PFSK-1 (cell line): ENCODE measurements at regions not wholly inside any gene's neighbourhood (a gene's known extent, or its start where the extent isn't known, plus 50 kb on each side); places are given as distances from the start of the nearest gene placed in this dataset.

Experiments
- FOXP2 ChIP-seq: optimal IDR thresholded peaks from 2 replicates; pipeline ENCODE3; 2011; ENCODE audit warnings: borderline replicate concordance, control low read depth, inconsistent platforms; ENCODE audit not compliant: insufficient read depth; ENCODE audit errors: extremely low read length, extremely low read depth
- POLR2AphosphoS5 ChIP-seq: IDR thresholded peaks from 2 replicates; pipeline ENCODE4 v1.6.1; 2012; ENCODE audit warnings: low read depth, mild to moderate bottlenecking, control low read depth, low read length, moderate library complexity
- REST ChIP-seq, 2 experiments: IDR thresholded peaks; 2 replicates each; pipeline versions ENCODE4 v1.6.1 to v1.8.0; 2011 to 2012; ENCODE audit warnings: low read depth in 2 of 2, low read length in 2 of 2, control low read depth in 1 of 2, inconsistent platforms in 1 of 2, mild to moderate bottlenecking in 1 of 2, moderate library complexity in 1 of 2; ENCODE audit not compliant: insufficient read depth in 1 of 2
- SIN3A ChIP-seq: IDR thresholded peaks from 2 replicates; pipeline ENCODE4 v1.6.1; 2012; ENCODE audit warnings: mild to moderate bottlenecking, low read length, moderate library complexity, borderline replicate concordance; ENCODE audit not compliant: insufficient read depth
- TAF1 ChIP-seq: IDR thresholded peaks from 2 replicates; pipeline ENCODE4 v1.6.1; 2012; ENCODE audit warnings: low read length, control low read depth, borderline replicate concordance; ENCODE audit not compliant: insufficient read depth

GRCh38 chr3:159178209-159178897, 376.5 kb downstream of the MFSD1 start:
- no peak for TF ChIP-seq REST (IDR thresholded peaks at IDR 0.05; ENCODE audit: insufficient read depth in 1 of 2, low read depth in 2 of 2, low read length in 2 of 2)
- TF ChIP-seq POLR2AphosphoS5, result no peak
- no peak for TF ChIP-seq SIN3A
- no peak for TF ChIP-seq TAF1
- no peak for TF ChIP-seq FOXP2

GRCh38 chr3:159182961-159183360, 381.1 kb downstream of the MFSD1 start:
- TF ChIP-seq FOXP2 (no peak), REST (IDR thresholded peaks at IDR 0.05; ENCODE audit: insufficient read depth in 1 of 2, low read depth in 2 of 2, low read length in 2 of 2) (no peak), TAF1 (no peak), SIN3A (no peak), POLR2AphosphoS5 (no peak)

GRCh38 chr3:159185443-159186050, 383.7 kb downstream of the MFSD1 start:
- no peak for TF ChIP-seq TAF1
- TF ChIP-seq POLR2AphosphoS5, result no peak
- TF ChIP-seq FOXP2, result no peak
- no peak for TF ChIP-seq REST (IDR thresholded peaks at IDR 0.05; ENCODE audit: insufficient read depth in 1 of 2, low read depth in 2 of 2, low read length in 2 of 2)

GRCh38 chr3:159186581-159186980, 384.7 kb downstream of the MFSD1 start:
- no peak for TF ChIP-seq REST (IDR thresholded peaks at IDR 0.05; ENCODE audit: insufficient read depth in 1 of 2, low read depth in 2 of 2, low read length in 2 of 2)
- TF ChIP-seq POLR2AphosphoS5, result no peak
- no peak for TF ChIP-seq TAF1
- no peak for TF ChIP-seq SIN3A
- no peak for TF ChIP-seq FOXP2
